ENCODE measurements at regions not wholly inside any gene's neighbourhood (a gene's known extent, or its start where the extent isn't known, plus 50 kb on each side); places are given as distances from the start of the nearest gene placed in this dataset.

DNA sequence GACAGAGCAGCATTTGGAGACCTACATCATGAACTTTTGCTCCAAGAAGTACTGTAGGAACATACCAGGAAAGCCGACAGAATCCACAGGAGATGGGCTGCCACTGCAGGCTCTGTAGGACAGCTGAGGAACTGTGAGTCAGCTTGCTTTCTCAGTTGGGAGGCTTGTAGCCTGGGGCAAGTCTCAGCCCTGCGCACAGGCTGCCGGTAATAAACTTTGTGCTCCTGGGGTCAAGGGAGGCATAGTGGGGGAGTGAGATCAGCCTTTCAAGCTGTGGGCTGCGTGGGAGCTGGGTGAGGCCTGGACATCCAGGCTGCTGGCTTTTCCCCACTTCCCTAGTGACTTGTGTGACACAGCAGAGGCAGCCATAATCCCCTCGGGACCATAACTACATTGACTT, 718.0 kb upstream of the CDH10 start:
- H3K4me3 ChIP-seq (ENCODE audit: low read depth, low read length): no peak overlapping the region
- DNase-seq (ENCODE audit: low read depth): no peak
- TF ChIP-seq, protein P1, sequence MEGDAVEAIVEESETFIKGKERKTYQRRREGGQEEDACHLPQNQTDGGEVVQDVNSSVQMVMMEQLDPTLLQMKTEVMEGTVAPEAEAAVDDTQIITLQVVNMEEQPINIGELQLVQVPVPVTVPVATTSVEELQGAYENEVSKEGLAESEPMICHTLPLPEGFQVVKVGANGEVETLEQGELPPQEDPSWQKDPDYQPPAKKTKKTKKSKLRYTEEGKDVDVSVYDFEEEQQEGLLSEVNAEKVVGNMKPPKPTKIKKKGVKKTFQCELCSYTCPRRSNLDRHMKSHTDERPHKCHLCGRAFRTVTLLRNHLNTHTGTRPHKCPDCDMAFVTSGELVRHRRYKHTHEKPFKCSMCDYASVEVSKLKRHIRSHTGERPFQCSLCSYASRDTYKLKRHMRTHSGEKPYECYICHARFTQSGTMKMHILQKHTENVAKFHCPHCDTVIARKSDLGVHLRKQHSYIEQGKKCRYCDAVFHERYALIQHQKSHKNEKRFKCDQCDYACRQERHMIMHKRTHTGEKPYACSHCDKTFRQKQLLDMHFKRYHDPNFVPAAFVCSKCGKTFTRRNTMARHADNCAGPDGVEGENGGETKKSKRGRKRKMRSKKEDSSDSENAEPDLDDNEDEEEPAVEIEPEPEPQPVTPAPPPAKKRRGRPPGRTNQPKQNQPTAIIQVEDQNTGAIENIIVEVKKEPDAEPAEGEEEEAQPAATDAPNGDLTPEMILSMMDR (IDR thresholded peaks at IDR 0.05; ENCODE audit: insufficient read depth, low read depth, low read length, missing control alignments): no peak

DNA sequence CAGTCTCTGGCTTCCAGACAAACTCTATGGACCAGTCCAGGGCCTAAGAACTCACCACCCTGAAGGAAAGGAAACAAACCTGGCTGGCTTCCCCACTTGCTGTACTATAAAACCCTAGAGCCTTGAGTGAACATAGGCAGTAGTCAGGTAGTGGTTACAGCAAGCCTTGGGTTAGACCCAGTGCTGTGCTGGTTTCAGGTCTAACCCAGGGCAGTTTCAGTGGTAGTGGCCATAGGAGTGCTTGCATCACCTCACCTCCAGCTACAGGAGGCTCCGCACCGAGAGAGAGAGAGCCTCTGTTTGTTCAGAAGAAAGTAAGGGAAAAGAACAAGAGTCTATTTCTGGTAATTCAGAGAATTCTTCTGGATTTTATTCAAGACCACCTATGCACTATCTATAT, 714.1 kb upstream of the CDH10 start:
- no peak for DNase-seq (ENCODE audit: low read depth)
- TF ChIP-seq, protein P1 (IDR thresholded peaks at IDR 0.05; ENCODE audit: insufficient read depth, low read depth, low read length, missing control alignments): no peak
- no peak overlapping the region for H3K4me3 ChIP-seq (ENCODE audit: low read depth, low read length)

DNA sequence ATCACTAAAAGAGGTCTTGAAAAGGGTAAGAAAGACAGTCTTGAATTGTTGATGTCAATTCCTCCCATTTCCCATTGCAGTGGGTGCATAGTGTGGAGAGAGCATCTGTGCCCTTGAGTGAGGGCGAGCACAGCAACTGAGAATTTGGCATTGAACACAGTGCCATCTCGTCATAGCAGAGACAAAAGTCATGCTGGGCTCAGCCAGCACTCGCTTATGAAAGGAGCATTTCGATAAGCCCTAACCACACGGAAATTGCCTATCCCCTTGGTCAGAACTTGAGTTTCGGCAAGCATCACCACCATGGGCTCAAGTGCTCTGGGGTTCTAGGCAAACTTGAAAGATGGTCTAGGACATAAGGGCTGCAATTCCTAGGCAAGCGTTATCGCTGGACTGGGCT, 712.8 kb upstream of the CDH10 start:
- TF ChIP-seq, protein P1 (IDR thresholded peaks at IDR 0.05; ENCODE audit: insufficient read depth, low read depth, low read length, missing control alignments): no peak
- no peak overlapping the region for H3K4me3 ChIP-seq (ENCODE audit: low read depth, low read length)
- no peak for DNase-seq (ENCODE audit: low read depth)

DNA sequence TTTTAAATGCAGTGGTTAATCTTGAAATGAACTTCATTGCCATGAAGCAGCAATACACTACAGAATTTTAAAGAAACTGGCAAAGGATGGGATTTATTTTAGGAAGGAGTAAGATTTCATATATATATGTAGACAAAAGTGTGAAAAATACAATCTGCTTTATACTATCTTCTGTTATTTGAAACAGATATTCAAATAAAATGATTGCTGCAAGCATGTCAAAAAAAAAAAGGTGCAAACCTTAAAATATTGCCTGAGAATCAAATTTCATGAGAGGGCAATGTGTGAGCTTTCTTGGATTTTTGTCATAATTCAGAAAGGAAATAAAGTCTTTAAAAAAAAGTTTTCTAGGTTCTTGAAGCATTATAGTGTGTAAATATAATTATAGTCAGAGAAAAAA, 705.0 kb upstream of the CDH10 start:
- TF ChIP-seq, protein P1 (IDR thresholded peaks at IDR 0.05; ENCODE audit: insufficient read depth, low read depth, low read length, missing control alignments): no peak
- no peak overlapping the region for H3K4me3 ChIP-seq (ENCODE audit: low read depth, low read length)
- DNase-seq (ENCODE audit: low read depth): no peak

DNA sequence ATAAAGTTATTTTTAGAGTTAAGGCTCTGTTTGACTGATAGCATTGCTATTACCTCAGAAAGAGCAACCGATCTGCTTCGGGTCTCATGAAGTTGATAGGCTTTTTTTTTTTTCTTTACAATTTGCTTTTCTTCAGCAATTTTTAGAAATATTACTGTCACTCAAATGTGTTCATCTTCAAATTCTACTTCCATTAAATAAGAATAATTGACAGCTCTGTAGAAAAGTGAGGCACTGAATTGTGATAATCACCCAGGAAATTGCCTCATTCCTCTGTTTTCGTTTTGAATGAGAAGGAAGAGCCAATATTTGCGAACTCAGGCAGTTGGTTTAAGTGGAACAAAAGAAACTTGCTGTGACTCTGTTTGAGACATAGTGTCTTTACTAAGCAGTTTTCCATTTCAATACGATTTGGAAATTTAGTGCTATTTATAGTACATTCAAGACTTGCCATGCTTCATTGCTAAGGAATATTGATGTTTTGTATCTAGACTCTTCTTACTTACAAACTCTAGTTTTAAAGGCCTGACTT, 700.5 kb upstream of the CDH10 start:
- DNase-seq (ENCODE audit: low read depth): no peak

DNA sequence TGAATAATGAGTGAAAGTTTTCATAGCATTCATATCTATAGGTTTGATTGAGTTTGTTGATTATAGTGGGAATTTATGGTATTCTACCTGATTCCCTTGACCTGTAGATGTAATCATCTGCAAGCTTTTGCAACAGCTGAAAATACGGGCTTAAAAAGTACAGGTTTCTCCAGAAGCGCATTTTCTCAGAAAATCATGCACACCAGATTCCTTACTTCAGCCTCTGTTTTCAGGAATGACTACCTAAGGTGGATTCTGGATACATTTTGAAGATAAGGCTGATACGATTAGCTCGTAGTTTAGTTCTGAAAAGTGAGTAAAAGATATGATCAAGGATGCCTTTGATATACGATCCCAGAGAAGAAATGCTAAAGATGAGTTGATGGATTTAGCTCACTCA, 694.8 kb upstream of the CDH10 start:
- no peak overlapping the region for H3K4me3 ChIP-seq (ENCODE audit: low read depth, low read length)
- TF ChIP-seq, protein P1 (IDR thresholded peaks at IDR 0.05; ENCODE audit: insufficient read depth, low read depth, low read length, missing control alignments): no peak
- DNase-seq (ENCODE audit: low read depth): no peak

More for the DNA sequence above, 700.5 kb upstream of the CDH10 start:
- no peak overlapping the region for H3K4me3 ChIP-seq (ENCODE audit: low read depth, low read length)
- TF ChIP-seq, protein P1 (IDR thresholded peaks at IDR 0.05; ENCODE audit: insufficient read depth, low read depth, low read length, missing control alignments): no peak

DNA sequence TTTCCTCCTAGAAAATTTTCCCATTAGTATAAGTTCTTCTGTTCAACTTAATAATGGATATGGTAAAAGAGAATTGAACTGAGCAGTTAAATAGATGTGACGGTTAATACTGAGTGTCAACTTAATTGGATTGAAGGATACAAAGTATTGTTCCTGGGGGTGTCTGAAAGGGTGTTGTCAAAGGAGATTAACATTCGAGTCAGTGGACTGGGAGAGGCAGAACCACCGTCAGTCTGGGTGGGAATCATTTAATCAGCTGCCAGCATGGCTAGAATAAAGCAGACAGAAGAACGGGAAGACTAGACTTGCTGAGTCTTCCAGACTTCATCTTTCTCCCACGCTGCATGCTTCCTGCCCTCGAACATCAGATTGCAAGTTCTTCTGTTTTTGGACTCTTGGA, 689.6 kb upstream of the CDH10 start:
- H3K4me3 ChIP-seq (ENCODE audit: low read depth, low read length): no peak overlapping the region
- DNase-seq (ENCODE audit: low read depth): no peak
- TF ChIP-seq, protein P1 (IDR thresholded peaks at IDR 0.05; ENCODE audit: insufficient read depth, low read depth, low read length, missing control alignments): no peak
